ENCODE measurements at regions not wholly inside any gene's neighbourhood (a gene's known extent, or its start where the extent isn't known, plus 50 kb on each side); places are given as distances from the start of the nearest gene placed in this dataset.

DNA sequence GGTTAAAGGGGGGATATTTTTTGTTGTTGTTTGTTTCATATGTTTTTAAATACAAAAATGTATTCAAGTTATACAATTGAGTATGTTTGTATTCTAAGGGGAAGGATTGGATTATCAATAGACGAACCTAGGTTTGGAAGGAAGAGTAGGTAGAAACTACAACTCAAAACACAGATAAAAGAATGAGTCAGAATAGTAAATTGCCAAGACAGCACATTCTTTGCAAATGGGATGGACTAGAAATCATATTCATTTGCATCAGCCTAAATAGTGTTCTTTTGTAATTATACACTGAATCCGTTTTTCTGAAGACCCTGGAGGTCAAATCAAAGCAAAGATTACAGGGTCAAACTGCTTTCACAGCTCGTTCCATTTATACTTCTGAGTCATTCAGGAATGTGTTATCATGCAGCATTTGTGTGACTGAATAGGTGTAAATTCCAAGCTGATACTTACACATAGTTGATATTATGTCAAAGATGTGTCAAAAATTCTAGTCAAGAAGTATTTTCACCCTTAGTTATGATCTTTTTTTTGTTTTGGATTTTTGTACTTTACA is 273.3 kb upstream of the FAT4 start:
- H3K4me3 ChIP-seq (replicated peaks in 1 of 2; ENCODE audit: low read depth in 1 of 2, low read length in 2 of 2), result no peak overlapping the region
- RAD21 ChIA-PET (ENCODE audit: low non-redundant PET in 1 of 2, low total read pairs in 2 of 2, uncharacterized antibody in 2 of 2, unreplicated experiment in 2 of 2), result no interaction called here
- ATAC-seq (no peak), DNase-seq (ENCODE audit: low read depth, low spot score) (no peak)
- H3K4me1 ChIP-seq (ENCODE audit: control insufficient read depth in 1 of 2, insufficient read depth in 2 of 2, low read length in 2 of 2), result 0 out of 4 replicates have a peak, but pooled peaks cover 0 to 4% of the 10 kb centered on the region in 2 experiments
- no peaks in the 10 kb centered on the region for H3K9me2 ChIP-seq (ENCODE audit: insufficient read depth)
- H3K9me3 ChIP-seq (ENCODE audit: control insufficient read depth in 1 of 2, insufficient read depth in 1 of 2, low read depth in 1 of 2, low read length in 2 of 2), result no peaks in the 10 kb centered on the region
- POLR2A ChIA-PET, result no interaction called here
- no peak overlapping the region for H3K4me2 ChIP-seq (ENCODE audit: low read length)
- H4K20me1 ChIP-seq (ENCODE audit: insufficient read depth), result no peaks in the 10 kb centered on the region
- H3K9ac ChIP-seq (ENCODE audit: low read length), result no peak overlapping the region
- H3K36me3 ChIP-seq (ENCODE audit: control insufficient read depth in 1 of 2, insufficient read depth in 2 of 2, low read length in 2 of 2), result no peaks in the 10 kb centered on the region
- CTCF ChIA-PET, result no interaction called here
- no peak overlapping the region for H3K27ac ChIP-seq (ENCODE audit: low read depth, low read length)
- no peaks in the 10 kb centered on the region for H3K27me3 ChIP-seq (ENCODE audit: insufficient read depth, low read length)
- intact Hi-C loops (cut with micrococcal nuclease), result no loop called here
- BruUV-seq (replicated peaks), result no TSS peak
- no peak overlapping the region for H2AFZ ChIP-seq (ENCODE audit: low read depth, low read length, poor library complexity, severe bottlenecking)
- no peaks in the 10 kb centered on the region for H3K79me2 ChIP-seq (ENCODE audit: insufficient read depth, low read length)
- no peak for TF ChIP-seq EGR1 (IDR thresholded peaks at IDR 0.05; ENCODE audit: low read depth)
- no peak for TF ChIP-seq TCF7L2 (IDR thresholded peaks at IDR 0.05; ENCODE audit: borderline replicate concordance, extremely low read depth, insufficient read depth, insufficient read length)
- TF ChIP-seq FOSL1 (IDR thresholded peaks at IDR 0.05; ENCODE audit: low read depth), result no peak
- no peak for TF ChIP-seq SP1 (IDR thresholded peaks at IDR 0.05; ENCODE audit: low read depth)
- no peak for TF ChIP-seq JUND (IDR thresholded peaks at IDR 0.05)
- no peak for TF ChIP-seq ELF1 (IDR thresholded peaks at IDR 0.05; ENCODE audit: borderline replicate concordance, low read depth)
- TF ChIP-seq, protein P1, sequence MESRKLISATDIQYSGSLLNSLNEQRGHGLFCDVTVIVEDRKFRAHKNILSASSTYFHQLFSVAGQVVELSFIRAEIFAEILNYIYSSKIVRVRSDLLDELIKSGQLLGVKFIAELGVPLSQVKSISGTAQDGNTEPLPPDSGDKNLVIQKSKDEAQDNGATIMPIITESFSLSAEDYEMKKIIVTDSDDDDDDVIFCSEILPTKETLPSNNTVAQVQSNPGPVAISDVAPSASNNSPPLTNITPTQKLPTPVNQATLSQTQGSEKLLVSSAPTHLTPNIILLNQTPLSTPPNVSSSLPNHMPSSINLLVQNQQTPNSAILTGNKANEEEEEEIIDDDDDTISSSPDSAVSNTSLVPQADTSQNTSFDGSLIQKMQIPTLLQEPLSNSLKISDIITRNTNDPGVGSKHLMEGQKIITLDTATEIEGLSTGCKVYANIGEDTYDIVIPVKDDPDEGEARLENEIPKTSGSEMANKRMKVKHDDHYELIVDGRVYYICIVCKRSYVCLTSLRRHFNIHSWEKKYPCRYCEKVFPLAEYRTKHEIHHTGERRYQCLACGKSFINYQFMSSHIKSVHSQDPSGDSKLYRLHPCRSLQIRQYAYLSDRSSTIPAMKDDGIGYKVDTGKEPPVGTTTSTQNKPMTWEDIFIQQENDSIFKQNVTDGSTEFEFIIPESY (IDR thresholded peaks at IDR 0.05; ENCODE audit: extremely low read depth, insufficient replicate concordance, low read length), result no peak
- TF ChIP-seq, protein P2, sequence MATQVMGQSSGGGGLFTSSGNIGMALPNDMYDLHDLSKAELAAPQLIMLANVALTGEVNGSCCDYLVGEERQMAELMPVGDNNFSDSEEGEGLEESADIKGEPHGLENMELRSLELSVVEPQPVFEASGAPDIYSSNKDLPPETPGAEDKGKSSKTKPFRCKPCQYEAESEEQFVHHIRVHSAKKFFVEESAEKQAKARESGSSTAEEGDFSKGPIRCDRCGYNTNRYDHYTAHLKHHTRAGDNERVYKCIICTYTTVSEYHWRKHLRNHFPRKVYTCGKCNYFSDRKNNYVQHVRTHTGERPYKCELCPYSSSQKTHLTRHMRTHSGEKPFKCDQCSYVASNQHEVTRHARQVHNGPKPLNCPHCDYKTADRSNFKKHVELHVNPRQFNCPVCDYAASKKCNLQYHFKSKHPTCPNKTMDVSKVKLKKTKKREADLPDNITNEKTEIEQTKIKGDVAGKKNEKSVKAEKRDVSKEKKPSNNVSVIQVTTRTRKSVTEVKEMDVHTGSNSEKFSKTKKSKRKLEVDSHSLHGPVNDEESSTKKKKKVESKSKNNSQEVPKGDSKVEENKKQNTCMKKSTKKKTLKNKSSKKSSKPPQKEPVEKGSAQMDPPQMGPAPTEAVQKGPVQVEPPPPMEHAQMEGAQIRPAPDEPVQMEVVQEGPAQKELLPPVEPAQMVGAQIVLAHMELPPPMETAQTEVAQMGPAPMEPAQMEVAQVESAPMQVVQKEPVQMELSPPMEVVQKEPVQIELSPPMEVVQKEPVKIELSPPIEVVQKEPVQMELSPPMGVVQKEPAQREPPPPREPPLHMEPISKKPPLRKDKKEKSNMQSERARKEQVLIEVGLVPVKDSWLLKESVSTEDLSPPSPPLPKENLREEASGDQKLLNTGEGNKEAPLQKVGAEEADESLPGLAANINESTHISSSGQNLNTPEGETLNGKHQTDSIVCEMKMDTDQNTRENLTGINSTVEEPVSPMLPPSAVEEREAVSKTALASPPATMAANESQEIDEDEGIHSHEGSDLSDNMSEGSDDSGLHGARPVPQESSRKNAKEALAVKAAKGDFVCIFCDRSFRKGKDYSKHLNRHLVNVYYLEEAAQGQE (IDR thresholded peaks at IDR 0.05; ENCODE audit: low read depth), result no peak
- no peak for TF ChIP-seq POLR2AphosphoS5 (IDR thresholded peaks at IDR 0.05; ENCODE audit: low read depth, low read length)
- TF ChIP-seq, protein P3, sequence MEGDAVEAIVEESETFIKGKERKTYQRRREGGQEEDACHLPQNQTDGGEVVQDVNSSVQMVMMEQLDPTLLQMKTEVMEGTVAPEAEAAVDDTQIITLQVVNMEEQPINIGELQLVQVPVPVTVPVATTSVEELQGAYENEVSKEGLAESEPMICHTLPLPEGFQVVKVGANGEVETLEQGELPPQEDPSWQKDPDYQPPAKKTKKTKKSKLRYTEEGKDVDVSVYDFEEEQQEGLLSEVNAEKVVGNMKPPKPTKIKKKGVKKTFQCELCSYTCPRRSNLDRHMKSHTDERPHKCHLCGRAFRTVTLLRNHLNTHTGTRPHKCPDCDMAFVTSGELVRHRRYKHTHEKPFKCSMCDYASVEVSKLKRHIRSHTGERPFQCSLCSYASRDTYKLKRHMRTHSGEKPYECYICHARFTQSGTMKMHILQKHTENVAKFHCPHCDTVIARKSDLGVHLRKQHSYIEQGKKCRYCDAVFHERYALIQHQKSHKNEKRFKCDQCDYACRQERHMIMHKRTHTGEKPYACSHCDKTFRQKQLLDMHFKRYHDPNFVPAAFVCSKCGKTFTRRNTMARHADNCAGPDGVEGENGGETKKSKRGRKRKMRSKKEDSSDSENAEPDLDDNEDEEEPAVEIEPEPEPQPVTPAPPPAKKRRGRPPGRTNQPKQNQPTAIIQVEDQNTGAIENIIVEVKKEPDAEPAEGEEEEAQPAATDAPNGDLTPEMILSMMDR (IDR thresholded peaks at IDR 0.05 in 2 of 3, conservative IDR thresholded peaks at IDR 0.05 in 1 of 3; ENCODE audit: borderline replicate concordance in 1 of 3, insufficient read depth in 1 of 3, low read depth in 2 of 3, low read length in 2 of 3), result no peak

Measured in HCT116 (cell line).